ENCODE measurements at regions not wholly inside any gene's neighbourhood (a gene's known extent, or its start where the extent isn't known, plus 50 kb on each side); places are given as distances from the start of the nearest gene placed in this dataset.

DNA sequence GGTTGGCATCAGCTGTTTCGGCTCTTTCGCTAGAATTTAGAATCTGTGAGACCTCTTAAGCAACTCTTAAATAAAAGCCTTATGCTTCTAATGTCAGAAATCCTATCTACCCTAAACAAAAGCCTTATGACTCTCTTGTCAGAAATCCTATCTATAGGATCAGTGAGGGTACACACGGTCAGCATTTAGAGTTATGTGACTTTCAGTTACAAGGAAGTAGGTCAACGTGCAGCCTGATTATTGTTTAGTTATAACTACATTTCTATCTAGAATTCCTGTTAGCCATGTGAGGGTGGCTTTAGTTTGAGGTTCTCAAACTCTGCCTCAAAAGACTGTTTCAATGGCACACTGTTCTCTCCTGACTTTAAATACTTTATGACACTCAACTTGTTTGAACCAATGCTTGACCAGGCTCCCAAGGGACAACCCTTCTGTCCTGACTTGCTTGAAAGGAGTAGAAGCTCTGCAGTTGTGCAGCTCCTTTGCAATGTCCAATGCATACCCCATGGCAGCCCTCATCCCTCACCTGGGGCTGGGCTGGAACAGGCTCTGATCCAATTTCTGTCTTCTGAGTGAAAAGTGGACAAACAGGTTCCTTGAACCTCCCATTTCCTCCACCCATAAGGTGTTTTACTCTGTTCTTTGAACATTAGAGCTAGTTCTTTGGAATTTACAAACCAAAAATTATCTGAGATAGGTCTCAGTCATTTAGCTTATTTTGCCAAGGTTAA lies 251.6 kb upstream of the PIK3R1 start:
- no peak for TF ChIP-seq CTCF (IDR thresholded peaks at IDR 0.05)
- TF ChIP-seq POLR2A (IDR thresholded peaks at IDR 0.05): no peak
- no peak for TF ChIP-seq EP300 (IDR thresholded peaks at IDR 0.05)

Data from tibial nerve (tissue), 4 donors.